GM19238 (cell line): ENCODE measurements at regions not wholly inside any gene's neighbourhood (a gene's known extent, or its start where the extent isn't known, plus 50 kb on each side); places are given as distances from the start of the nearest gene placed in this dataset.
"Not testable (repeated sequence)": the region's sequence is repeated elsewhere in the genome, so short reads cannot be mapped to it uniquely, and the experiment has no call there.

Experiments
- DNase-seq: peaks from one replicate; pipeline ENCODE4 v3.0.0; 2011; ENCODE audit warnings: low spot score; ENCODE audit not compliant: insufficient read length

- no peak for DNase-seq
Observed at GRCh38 chr15:70376031-70376928, 278.6 kb upstream of the TLE3 start.

- DNase-seq, result no peak
Observed at GRCh38 chr15:70375586-70375985, 277.9 kb upstream of the TLE3 start.

GRCh38 chr15:70375006-70375431, 277.3 kb upstream of the TLE3 start:
- no peak for DNase-seq

- DNase-seq, result no peak
Observed at GRCh38 chr15:70374096-70374495, 276.4 kb upstream of the TLE3 start.

GRCh38 chr15:70373439-70373838, 275.7 kb upstream of the TLE3 start:
- not testable (repeated sequence) for DNase-seq

GRCh38 chr15:70367913-70368705, 270.4 kb upstream of the TLE3 start:
- not testable (repeated sequence) for DNase-seq

GRCh38 chr15:70364023-70364422, 266.3 kb upstream of the TLE3 start:
- DNase-seq, result not testable (repeated sequence)

- no peak for DNase-seq
Observed at GRCh38 chr15:70362886-70363285, 265.2 kb upstream of the TLE3 start.

- no peak for DNase-seq
Observed at GRCh38 chr15:70362350-70362749, 264.6 kb upstream of the TLE3 start.

- DNase-seq, result no peak
Observed at GRCh38 chr15:70361891-70362290, 264.2 kb upstream of the TLE3 start.

GRCh38 chr15:70361106-70361505, 263.4 kb upstream of the TLE3 start:
- no peak for DNase-seq

GRCh38 chr15:70358871-70359647, 261.3 kb upstream of the TLE3 start:
- no peak for DNase-seq

- no peak for DNase-seq
Observed at GRCh38 chr15:70358011-70358819, 260.5 kb upstream of the TLE3 start.

- DNase-seq, result no peak
Observed at GRCh38 chr15:70357453-70357852, 259.7 kb upstream of the TLE3 start.

- DNase-seq, result no peak
Observed at GRCh38 chr15:70356919-70357318, 259.2 kb upstream of the TLE3 start.

- DNase-seq, result no peak
Observed at GRCh38 chr15:70356062-70356860, 258.5 kb upstream of the TLE3 start.

- no peak for DNase-seq
Observed at GRCh38 chr15:70355275-70355795, 257.6 kb upstream of the TLE3 start.

- no peak for DNase-seq
Observed at GRCh38 chr15:70354346-70354905, 256.7 kb upstream of the TLE3 start.

GRCh38 chr15:70353606-70354345, 256.1 kb upstream of the TLE3 start:
- DNase-seq, result no peak
